Fibroblast of the aortic adventitia (primary cell): ENCODE measurements at regions not wholly inside any gene's neighbourhood (a gene's known extent, or its start where the extent isn't known, plus 50 kb on each side); places are given as distances from the start of the nearest gene placed in this dataset.

Experiments
- DNase-seq: peaks from one replicate; pipeline ENCODE4 v3.0.0-alpha.2; 2010; ENCODE audit warnings: low read depth
- H3K4me3 ChIP-seq: 2 replicates; pipeline ENCODE4 v1.5.1; 2011; ENCODE audit warnings: low read depth, mild to moderate bottlenecking, control low read depth, low read length, moderate library complexity
- TF ChIP-seq, protein P1 (sequence below): IDR thresholded peaks from 2 replicates; pipeline ENCODE4 v1.5.1; 2011; ENCODE audit warnings: mild to moderate bottlenecking, low read length, control low read depth, inconsistent platforms; ENCODE audit not compliant: insufficient read depth

DNA sequence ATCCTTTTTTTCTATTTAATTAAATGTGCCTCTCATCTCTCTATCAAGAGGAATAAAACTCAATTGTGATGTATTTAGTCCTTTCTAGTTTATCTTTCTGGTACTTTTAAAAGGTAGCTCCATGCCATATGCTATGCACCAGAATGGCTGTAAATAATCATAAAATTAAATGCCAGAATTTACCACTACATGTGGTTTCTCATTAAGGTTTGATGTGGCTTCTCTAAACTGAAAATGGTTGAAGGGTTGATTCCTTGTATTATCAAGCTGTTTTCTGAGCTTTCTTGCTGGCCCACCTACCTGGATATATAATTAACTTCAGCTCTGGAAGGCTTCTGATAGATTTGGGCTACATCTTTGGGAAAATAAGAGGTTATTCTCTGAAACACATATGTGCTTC is 171.9 kb upstream of the RHOBTB1 start:
- TF ChIP-seq, protein P1, sequence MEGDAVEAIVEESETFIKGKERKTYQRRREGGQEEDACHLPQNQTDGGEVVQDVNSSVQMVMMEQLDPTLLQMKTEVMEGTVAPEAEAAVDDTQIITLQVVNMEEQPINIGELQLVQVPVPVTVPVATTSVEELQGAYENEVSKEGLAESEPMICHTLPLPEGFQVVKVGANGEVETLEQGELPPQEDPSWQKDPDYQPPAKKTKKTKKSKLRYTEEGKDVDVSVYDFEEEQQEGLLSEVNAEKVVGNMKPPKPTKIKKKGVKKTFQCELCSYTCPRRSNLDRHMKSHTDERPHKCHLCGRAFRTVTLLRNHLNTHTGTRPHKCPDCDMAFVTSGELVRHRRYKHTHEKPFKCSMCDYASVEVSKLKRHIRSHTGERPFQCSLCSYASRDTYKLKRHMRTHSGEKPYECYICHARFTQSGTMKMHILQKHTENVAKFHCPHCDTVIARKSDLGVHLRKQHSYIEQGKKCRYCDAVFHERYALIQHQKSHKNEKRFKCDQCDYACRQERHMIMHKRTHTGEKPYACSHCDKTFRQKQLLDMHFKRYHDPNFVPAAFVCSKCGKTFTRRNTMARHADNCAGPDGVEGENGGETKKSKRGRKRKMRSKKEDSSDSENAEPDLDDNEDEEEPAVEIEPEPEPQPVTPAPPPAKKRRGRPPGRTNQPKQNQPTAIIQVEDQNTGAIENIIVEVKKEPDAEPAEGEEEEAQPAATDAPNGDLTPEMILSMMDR, result no peak

GRCh38 chr10:61112771-61113170 is 168.8 kb upstream of the RHOBTB1 start:
- TF ChIP-seq, protein P1, result no peak
- DNase-seq, result peak; percentile 10
- H3K4me3 ChIP-seq, result no peak overlapping the region

More for the DNA sequence above, 171.9 kb upstream of the RHOBTB1 start:
- DNase-seq, result no peak
- no peak overlapping the region for H3K4me3 ChIP-seq

GRCh38 chr10:61110936-61111335 is 167.0 kb upstream of the RHOBTB1 start:
- H3K4me3 ChIP-seq, result no peak overlapping the region
- DNase-seq, result no peak
- TF ChIP-seq, protein P1, result no peak

DNA sequence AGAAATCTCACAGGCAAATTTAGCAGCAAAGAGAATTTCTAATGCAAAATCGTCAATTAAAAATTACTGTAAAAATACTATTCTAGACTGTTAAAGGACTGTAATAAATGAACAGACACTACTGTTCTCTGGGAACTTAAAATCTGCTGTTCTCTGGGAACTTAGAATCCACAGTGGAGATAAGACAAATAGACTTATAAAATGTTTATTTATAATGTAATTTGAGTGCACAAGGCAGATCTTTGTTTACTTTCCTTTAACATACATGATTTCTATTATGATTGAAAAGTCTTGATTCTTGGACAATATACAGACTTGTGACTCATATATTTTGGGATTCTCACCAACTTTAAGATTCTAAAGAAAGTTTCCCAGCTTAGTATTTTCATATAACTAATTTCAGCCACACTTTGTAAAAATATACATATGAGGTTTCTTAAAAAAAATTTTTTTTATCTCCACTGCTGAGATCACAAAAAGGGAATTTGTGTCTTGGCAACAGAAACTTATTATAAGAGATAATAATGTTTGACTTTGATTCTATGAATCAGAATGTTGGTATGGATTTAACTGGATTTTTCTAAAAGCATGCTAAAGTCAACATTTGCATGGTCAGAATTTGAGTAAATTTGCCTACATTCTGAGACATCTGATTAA is 166.3 kb upstream of the RHOBTB1 start:
- H3K4me3 ChIP-seq, result no peak overlapping the region
- peak; percentile 69 for DNase-seq
- TF ChIP-seq, protein P1, result no peak

DNA sequence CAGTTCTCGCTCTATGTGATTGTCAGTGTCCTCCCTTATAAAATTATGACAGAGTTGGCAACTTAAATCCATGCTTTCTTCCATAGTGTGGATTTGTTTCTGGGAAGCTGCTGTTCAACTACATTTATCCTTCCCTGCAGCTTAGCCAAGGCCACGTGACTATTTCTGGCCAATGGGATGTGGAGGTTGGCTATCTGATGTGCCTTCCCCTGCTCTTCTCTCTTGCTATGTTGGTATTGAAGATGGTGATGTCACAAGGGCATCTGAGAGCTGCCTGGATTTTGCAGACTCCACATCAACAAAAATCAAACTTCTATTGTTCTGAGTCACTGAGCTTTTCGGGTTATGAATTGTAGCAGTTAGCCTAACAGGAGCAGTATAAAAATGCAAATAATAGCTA is 164.9 kb upstream of the RHOBTB1 start:
- DNase-seq, result no peak
- no peak overlapping the region for H3K4me3 ChIP-seq
- TF ChIP-seq, protein P1, result no peak

- no peak overlapping the region for H3K4me3 ChIP-seq
- DNase-seq, result no peak
- TF ChIP-seq, protein P1, result no peak
These were observed 156.9 kb upstream of the RHOBTB1 start for GRCh38 chr10:61100887-61101286.

DNA sequence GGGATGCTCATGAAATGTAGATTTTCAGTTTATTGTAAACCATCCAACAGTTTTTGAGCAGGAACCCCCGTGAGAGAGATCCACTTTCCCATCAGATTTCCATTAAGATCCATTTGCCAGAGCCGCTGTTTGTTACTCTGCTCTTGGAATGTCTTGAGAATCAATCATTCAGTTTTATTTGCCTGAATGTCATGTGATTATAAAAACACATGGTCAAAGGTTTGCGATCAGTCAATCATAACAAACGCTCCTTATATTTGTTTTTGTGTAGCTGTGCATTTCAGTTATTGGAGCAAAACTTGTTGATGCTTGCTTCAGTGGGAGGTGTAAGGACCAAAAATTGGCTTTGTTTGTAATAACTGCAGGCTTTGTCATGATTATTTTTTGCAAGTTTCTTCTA is 155.8 kb upstream of the RHOBTB1 start:
- TF ChIP-seq, protein P1, result no peak
- no peak overlapping the region for H3K4me3 ChIP-seq
- DNase-seq, result no peak
